ENCODE measurements at regions not wholly inside any gene's neighbourhood (a gene's known extent, or its start where the extent isn't known, plus 50 kb on each side); places are given as distances from the start of the nearest gene placed in this dataset.

DNA sequence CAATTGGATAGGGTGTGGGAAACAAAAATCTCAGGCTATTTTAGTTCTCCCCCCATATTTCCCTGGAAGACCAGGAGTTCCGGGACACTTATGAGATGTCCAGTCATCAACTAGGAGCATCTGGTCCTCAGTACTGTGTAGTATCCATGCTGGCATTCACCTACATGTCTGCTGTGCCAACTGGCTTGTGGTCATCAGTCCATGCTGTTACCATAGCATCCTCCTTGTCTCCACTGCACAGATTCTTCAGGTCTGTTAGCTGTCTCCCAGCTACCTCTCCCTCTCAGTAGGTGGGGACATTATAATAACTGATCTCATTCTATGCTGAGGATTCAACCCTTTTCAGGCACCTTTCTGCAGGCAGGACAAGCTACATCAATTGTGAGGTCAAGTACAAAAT, 302.9 kb downstream of the BARHL2 start:
- 91 to 100% methylated on average over 1 of the region's 1 CpG for WGBS, 2 donors
- intact Hi-C loops (cut with DNase I; ENCODE audit: low total_unique reads): no loop called here
- H3K27me3 ChIP-seq: no peaks in the 10 kb centered on the region
- H3K27ac ChIP-seq: no peak overlapping the region
- no peaks in the 10 kb centered on the region for H3K36me3 ChIP-seq (ENCODE audit: low read depth, missing control alignments)
- DNase-seq: no peak
- no peaks in the 10 kb centered on the region for H3K9me3 ChIP-seq
- no peaks in the 10 kb centered on the region for H3K4me1 ChIP-seq
- TF ChIP-seq, protein P1, sequence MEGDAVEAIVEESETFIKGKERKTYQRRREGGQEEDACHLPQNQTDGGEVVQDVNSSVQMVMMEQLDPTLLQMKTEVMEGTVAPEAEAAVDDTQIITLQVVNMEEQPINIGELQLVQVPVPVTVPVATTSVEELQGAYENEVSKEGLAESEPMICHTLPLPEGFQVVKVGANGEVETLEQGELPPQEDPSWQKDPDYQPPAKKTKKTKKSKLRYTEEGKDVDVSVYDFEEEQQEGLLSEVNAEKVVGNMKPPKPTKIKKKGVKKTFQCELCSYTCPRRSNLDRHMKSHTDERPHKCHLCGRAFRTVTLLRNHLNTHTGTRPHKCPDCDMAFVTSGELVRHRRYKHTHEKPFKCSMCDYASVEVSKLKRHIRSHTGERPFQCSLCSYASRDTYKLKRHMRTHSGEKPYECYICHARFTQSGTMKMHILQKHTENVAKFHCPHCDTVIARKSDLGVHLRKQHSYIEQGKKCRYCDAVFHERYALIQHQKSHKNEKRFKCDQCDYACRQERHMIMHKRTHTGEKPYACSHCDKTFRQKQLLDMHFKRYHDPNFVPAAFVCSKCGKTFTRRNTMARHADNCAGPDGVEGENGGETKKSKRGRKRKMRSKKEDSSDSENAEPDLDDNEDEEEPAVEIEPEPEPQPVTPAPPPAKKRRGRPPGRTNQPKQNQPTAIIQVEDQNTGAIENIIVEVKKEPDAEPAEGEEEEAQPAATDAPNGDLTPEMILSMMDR (IDR thresholded peaks at IDR 0.05): no peak
- no peak for TF ChIP-seq POLR2A (IDR thresholded peaks at IDR 0.05)
- H3K4me3 ChIP-seq: no peak overlapping the region

DNA sequence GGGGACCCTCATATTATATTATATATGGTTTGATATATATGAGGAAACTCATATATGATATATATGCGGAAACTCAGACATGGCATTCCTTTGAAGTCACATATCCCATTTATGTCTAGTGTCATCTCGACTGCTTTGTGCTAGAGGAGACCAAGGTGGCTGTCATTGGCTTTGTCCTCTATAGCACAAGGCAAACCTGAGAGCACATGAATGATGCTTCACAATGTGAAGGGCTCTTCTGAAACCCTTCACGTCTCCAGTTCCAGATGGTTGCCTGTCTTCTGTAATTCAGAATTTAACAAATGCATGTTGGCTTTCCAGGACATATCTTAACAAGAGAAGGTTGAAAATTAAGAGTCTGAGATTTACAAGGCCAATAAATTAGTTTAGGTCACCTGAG, 303.6 kb downstream of the BARHL2 start:
- no peak for DNase-seq
- TF ChIP-seq, protein P1 (IDR thresholded peaks at IDR 0.05): no peak
- no peak for TF ChIP-seq POLR2A (IDR thresholded peaks at IDR 0.05)
- no peaks in the 10 kb centered on the region for H3K36me3 ChIP-seq (ENCODE audit: low read depth, missing control alignments)
- WGBS, 2 donors: 90 to 91% methylated on average over 3 of the region's 3 CpGs
- no peak overlapping the region for H3K27ac ChIP-seq
- intact Hi-C loops (cut with DNase I; ENCODE audit: low total_unique reads): no loop called here
- no peaks in the 10 kb centered on the region for H3K27me3 ChIP-seq
- no peaks in the 10 kb centered on the region for H3K9me3 ChIP-seq
- no peak overlapping the region for H3K4me3 ChIP-seq
- no peaks in the 10 kb centered on the region for H3K4me1 ChIP-seq

DNA sequence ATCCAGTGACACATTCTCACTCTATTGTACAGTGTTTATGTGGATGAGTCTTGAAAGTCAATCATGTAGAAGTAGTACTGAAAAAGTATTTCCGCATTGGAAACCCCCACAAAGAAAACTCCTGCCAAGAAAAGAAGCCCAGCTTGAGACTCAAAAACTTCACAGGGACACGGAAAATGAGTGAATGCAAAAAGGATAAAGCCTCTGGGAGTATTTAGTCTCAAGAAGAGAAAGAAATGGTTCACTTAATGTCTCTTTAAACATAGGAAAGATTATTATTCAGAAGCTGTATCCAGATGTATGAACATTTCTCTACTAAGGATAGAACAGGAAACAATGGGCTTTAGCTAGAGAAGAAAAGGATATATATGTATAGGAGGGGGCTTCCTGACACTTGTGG, 304.5 kb downstream of the BARHL2 start:
- WGBS, 2 donors: 83 to 86% methylated on average over 2 of the region's 2 CpGs
- no peaks in the 10 kb centered on the region for H3K4me1 ChIP-seq

DNA sequence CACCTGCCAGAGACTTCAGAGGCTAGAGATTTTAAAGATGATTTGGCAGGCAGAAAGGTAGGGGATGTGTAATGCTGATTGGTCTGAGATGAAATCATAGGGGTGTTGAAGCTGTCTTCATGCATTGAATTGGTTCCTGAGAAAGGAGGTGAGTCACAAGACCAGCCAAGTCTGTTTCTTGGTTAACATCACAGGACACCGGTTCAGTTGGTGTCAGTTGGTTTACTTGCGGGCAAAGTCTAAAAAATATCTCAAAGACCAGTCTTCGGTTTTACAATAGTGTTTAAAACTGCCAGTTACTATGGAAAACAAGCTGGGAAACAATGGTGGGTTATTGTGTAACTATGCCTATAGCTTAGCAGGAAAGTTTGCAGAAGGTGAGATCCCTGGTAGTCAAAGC, 305.9 kb downstream of the BARHL2 start:
- Histone ChIP-seq H3K9me3 (no peaks in the 10 kb centered on the region), H3K27ac (no peak overlapping the region), H3K27me3 (no peaks in the 10 kb centered on the region), H3K4me3 (no peak overlapping the region), H3K4me1 (no peaks in the 10 kb centered on the region), H3K36me3 (ENCODE audit: low read depth, missing control alignments) (no peaks in the 10 kb centered on the region)
- TF ChIP-seq POLR2A (IDR thresholded peaks at IDR 0.05): no peak
- TF ChIP-seq, protein P1 (IDR thresholded peaks at IDR 0.05): no peak
- intact Hi-C loops (cut with DNase I; ENCODE audit: low total_unique reads): no loop called here
- no peak for DNase-seq
- WGBS, 2 donors: 79 to 93% methylated on average over 3 of the region's 3 CpGs

More for the DNA sequence above, 304.5 kb downstream of the BARHL2 start:
- no peak for DNase-seq
- Histone ChIP-seq H3K27me3 (no peaks in the 10 kb centered on the region), H3K27ac (no peak overlapping the region), H3K9me3 (no peaks in the 10 kb centered on the region), H3K4me3 (no peak overlapping the region), H3K36me3 (ENCODE audit: low read depth, missing control alignments) (no peaks in the 10 kb centered on the region)
- TF ChIP-seq, protein P1 (IDR thresholded peaks at IDR 0.05): no peak
- intact Hi-C loops (cut with DNase I; ENCODE audit: low total_unique reads): no loop called here

DNA sequence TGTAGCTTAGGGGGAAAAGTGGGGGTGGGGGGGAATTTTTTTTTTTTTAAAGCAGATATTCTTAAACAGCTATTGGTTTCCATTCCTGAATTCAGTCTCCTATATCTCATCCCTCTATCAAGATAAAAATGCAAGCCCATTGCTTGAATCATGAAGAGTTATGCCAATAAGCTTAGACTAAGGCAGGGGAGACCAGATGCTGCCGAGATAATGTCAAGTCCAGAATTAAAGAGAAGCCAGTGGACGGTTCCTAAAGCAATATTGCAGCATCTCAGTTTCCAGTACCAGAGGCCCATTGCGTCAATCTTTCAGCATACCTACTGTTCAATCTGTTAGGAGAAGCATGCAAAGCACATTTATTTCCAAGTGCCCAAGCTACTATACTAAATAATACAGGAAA, 309.4 kb downstream of the BARHL2 start:
- Histone ChIP-seq H3K36me3 (ENCODE audit: low read depth, missing control alignments) (no peaks in the 10 kb centered on the region), H3K4me3 (no peak overlapping the region), H3K27me3 (no peaks in the 10 kb centered on the region), H3K4me1 (no peaks in the 10 kb centered on the region), H3K9me3 (no peaks in the 10 kb centered on the region), H3K27ac (no peak overlapping the region)
- intact Hi-C loops (cut with DNase I; ENCODE audit: low total_unique reads): no loop called here
- WGBS, 2 donors: 77 to 82% methylated on average over 3 of the region's 3 CpGs
- no peak for TF ChIP-seq POLR2A (IDR thresholded peaks at IDR 0.05)
- TF ChIP-seq, protein P1 (IDR thresholded peaks at IDR 0.05): no peak
- DNase-seq: no peak
